Motor neuron (in vitro differentiated cells): ENCODE measurements at regions not wholly inside any gene's neighbourhood (a gene's known extent, or its start where the extent isn't known, plus 50 kb on each side); places are given as distances from the start of the nearest gene placed in this dataset.
"Not testable (repeated sequence)": the region's sequence is repeated elsewhere in the genome, so short reads cannot be mapped to it uniquely, and the experiment has no call there.

Experiments used
- ATAC-seq, 8 experiments: fragments of 200-7000 bp; cut with Tn5 transposase; replicated peaks in 6 of 8; 2 replicates each; pipeline ENCODE4 v1.8.0; 2021; ENCODE audit warnings: mild to moderate bottlenecking in 8 of 8, moderate library complexity in 8 of 8
- H3K27ac ChIP-seq, 2 donors: fragments of 250-450 bp; sonication (Bioruptor Pico); 2 replicates each; pipeline ENCODE4 v1.9.0; 2021; ENCODE audit warnings: antibody characterized with exemption in 2 of 2, mild to moderate bottlenecking in 2 of 2, moderate library complexity in 1 of 2
- H3K4me1 ChIP-seq, 2 donors: fragments of 250-450 bp; sonication (Bioruptor Pico); replicated peaks in 1 of 2; 2 replicates each; pipeline ENCODE4 v1.6.1; 2021; ENCODE audit warnings: antibody characterized with exemption in 2 of 2, mild to moderate bottlenecking in 2 of 2, moderate library complexity in 1 of 2
- H3K4me3 ChIP-seq, 5 donors: fragments of 250-450 bp; sonication (Bioruptor Pico); 2 replicates each; pipeline ENCODE4 v1.9.0; 2021; ENCODE audit warnings: antibody characterized with exemption in 5 of 5, mild to moderate bottlenecking in 5 of 5, moderate library complexity in 4 of 5
- WGBS, 10 experiments: fragments of 450-650 bp; shearing (Covaris generic); methylation state at CpG; one replicate each; pipeline ENCODE4 v1.0.0; 2022; 5-methylcytosine and 5-hydroxymethylcytosine counted together
- in situ Hi-C, 9 experiments: fragments of 400-800 bp; cut with MboI; loops; one replicate each; pipeline ENCODE4 v1.15.0; 2021; ENCODE audit warnings: low sequenced_read_pairs in 9 of 9, low pct_unique_long_range_greater_than_20kb in 2 of 9; ENCODE audit not compliant: unreplicated experiment in 9 of 9

- Histone ChIP-seq H3K27ac (peak overlapping the region in 1 of 2 donors; percentile 58), H3K4me1 (peaks cover 27 to 28% of the 10 kb centered on the region in 2 donors), H3K4me3 (no peak overlapping the region)
- peak in 5 of 8 experiments; percentile 22 to 51 (median 48) for ATAC-seq
- in situ Hi-C loops = no loop called here
- 0 to 100% (median 93%) methylated on average over 1 to 11 of the region's 13 CpGs; no CpG with 5 or more reads in 3 of the 10 experiments for WGBS, 10 experiments
These were observed 77.4 kb upstream of the PCDH8 start for GRCh38 chr13:52925775-52926285.

DNA sequence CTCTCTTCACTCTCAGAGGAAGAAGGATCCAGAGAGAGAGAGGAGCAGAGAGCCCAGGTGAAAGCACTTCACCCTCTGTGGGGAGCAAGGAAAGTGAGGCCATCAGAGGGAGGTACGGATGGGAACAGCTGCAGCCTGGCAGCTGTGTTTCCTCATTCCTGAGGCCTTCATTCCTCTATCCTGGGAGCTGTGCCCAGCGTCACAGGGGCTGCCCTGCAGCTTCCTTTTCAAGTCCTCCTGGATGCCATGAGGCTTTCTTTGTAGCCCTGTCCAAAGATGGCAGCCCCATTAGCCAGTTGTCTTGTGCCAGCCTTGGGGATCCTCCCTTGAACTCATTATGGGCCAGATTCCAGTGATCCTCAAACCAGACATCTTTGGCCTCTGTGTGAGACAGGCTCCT is 76.8 kb upstream of the PCDH8 start:
- WGBS, 10 experiments = 83 to 100% methylated on average over 1 of the region's 2 CpGs; no CpG with 5 or more reads in 8 of the 10 experiments
- peak in 2 of 8 experiments; percentile 44 to 84 for ATAC-seq
- H3K4me1 ChIP-seq = peaks cover 22 to 23% of the 10 kb centered on the region in 2 donors
- in situ Hi-C loops = no loop called here
- H3K27ac ChIP-seq = no peak overlapping the region
- no peak overlapping the region for H3K4me3 ChIP-seq

- no peak overlapping the region for H3K27ac ChIP-seq
- in situ Hi-C loops = no loop called here
- H3K4me1 ChIP-seq = peaks cover 17 to 22% of the 10 kb centered on the region in 2 donors
- peak in 6 of 8 experiments; percentile 58 to 64 (median 60) for ATAC-seq
- no peak overlapping the region for H3K4me3 ChIP-seq
- 28 to 94% (median 70%) methylated on average over 1 to 9 of the region's 10 CpGs for WGBS, 10 experiments
These were observed 76.1 kb upstream of the PCDH8 start for GRCh38 chr13:52924289-52925148.

GRCh38 chr13:52922961-52923360 is 74.5 kb upstream of the PCDH8 start:
- ATAC-seq = no peak
- WGBS, 10 experiments = 0 to 89% (median 60%) methylated on average over 1 of the region's 1 CpG; no CpG with 5 or more reads in 5 of the 10 experiments
- Histone ChIP-seq H3K27ac (no peak overlapping the region), H3K4me1 (peaks cover 17 to 22% of the 10 kb centered on the region in 2 donors), H3K4me3 (no peak overlapping the region)
- in situ Hi-C loops = no loop called here

- Histone ChIP-seq H3K27ac (no peak overlapping the region), H3K4me3 (no peak overlapping the region), H3K4me1 (peaks cover 16 to 22% of the 10 kb centered on the region in 2 donors)
- no peak for ATAC-seq
- in situ Hi-C loops = no loop called here
- 0 to 100% (median 55%) methylated on average over 1 to 3 of the region's 3 CpGs; no CpG with 5 or more reads in 2 of the 10 experiments for WGBS, 10 experiments
These were observed 72.8 kb upstream of the PCDH8 start for GRCh38 chr13:52921194-52921593.

- H3K27ac ChIP-seq = no peak overlapping the region
- in situ Hi-C loops = no loop called here
- no peak overlapping the region for H3K4me3 ChIP-seq
- ATAC-seq = no peak
- H3K4me1 ChIP-seq = no peaks in the 10 kb centered on the region
These were observed 68.1 kb upstream of the PCDH8 start for GRCh38 chr13:52916486-52916990.

DNA sequence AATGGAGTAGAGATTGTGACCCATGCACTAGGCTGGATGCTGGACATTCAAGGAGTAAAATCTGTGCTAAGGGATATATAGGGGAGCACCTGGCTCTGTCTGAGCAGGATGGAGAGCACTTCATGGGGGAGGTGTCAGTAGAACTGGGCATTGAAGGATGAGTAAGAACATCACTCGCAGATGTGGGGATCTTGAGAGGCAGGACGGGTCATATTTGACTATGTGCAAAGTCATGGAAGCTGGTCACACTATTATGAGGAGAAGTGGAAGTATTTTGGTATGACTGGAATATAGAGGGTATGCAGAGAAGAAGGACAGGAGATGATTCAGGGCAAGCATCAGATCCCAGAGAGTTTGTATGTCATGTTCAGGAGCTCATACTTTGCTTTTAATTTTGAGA is 62.9 kb upstream of the PCDH8 start:
- in situ Hi-C loops = no loop called here
- Histone ChIP-seq H3K4me1 (peaks cover 4 to 6% of the 10 kb centered on the region in 2 donors), H3K4me3 (no peak overlapping the region), H3K27ac (no peak overlapping the region)
- no peak for ATAC-seq
- 0 to 100% (median 97%) methylated on average over 1 to 2 of the region's 2 CpGs; no CpG with 5 or more reads in 2 of the 10 experiments for WGBS, 10 experiments

DNA sequence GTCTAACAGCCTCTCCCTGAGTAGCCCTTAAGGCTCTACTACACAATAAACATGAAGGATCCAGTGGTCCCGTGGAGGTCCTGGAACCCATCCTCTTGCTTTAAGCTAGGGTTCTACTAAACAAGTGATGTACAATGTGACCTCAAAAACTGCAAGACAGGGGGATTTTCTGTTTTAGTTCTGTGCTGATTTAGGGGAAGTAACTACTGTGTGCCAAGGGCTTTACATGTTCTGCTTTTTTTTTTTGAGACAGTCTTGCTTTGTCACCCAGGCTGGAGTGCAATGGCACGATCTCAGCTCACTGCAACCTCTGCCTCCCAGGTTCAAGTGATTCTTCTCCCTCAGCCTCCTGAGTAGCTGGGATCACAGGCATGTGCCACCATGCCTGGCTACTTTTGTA is 61.9 kb upstream of the PCDH8 start:
- in situ Hi-C loops, H3K4me3 ChIP-seq, ATAC-seq, H3K27ac ChIP-seq: not testable (repeated sequence)
- H3K4me1 ChIP-seq = peaks cover 14 to 16% of the 10 kb centered on the region in 2 donors
- WGBS, 10 experiments = 0 to 100% (median 20%) methylated on average over 1 of the region's 2 CpGs; no CpG with 5 or more reads in 7 of the 10 experiments

- ATAC-seq = peak in 4 of 8 experiments; percentile 13 to 65 (median 49)
- Histone ChIP-seq H3K27ac (no peak overlapping the region), H3K4me3 (no peak overlapping the region), H3K4me1 (peaks cover 24 to 50% of the 10 kb centered on the region in 2 donors)
- 61 to 90% (median 69%) methylated on average over 2 to 8 of the region's 20 CpGs; no CpG with 5 or more reads in 4 of the 10 experiments for WGBS, 10 experiments
- in situ Hi-C loops = no loop called here
These were observed 57.9 kb upstream of the PCDH8 start for GRCh38 chr13:52906122-52906903.

GRCh38 chr13:52905701-52906100 is 57.3 kb upstream of the PCDH8 start:
- Histone ChIP-seq H3K4me3 (no peak overlapping the region), H3K4me1 (peaks cover 24 to 50% of the 10 kb centered on the region in 2 donors)

DNA sequence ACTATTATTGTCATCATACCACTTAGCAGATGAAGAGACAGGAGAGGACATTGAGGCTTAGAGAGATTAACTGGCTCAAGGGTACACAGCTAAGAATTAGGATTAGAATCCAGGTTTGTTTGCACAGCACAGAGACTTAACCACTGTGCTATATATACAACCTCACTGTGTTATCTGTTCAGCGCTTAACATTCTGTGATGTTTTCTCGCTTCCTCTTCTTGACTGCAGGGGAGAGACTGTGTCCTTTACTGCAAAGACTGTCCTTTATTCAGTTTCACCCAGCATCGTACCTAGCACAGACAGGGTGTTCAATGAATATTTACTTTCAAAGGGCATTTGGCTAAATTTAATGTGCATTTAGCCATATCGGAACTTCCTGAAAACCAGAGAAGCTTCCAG is 54.9 kb upstream of the PCDH8 start:
- no peak overlapping the region for H3K4me3 ChIP-seq
- in situ Hi-C loops = no loop called here
- peaks cover 24 to 56% of the 10 kb centered on the region in 2 donors for H3K4me1 ChIP-seq
- ATAC-seq = no peak
- no peak overlapping the region for H3K27ac ChIP-seq
- WGBS, 10 experiments = 0 to 100% (median 40%) methylated on average over 1 to 4 of the region's 4 CpGs; no CpG with 5 or more reads in 1 of the 10 experiments

More at GRCh38 chr13:52905701-52906100, 57.3 kb upstream of the PCDH8 start:
- peak in 4 of 8 experiments; percentile 9 to 76 (median 48) for ATAC-seq
- WGBS, 10 experiments = 0 to 29% (median 14%) methylated on average over 1 of the region's 1 CpG; no CpG with 5 or more reads in 5 of the 10 experiments
- in situ Hi-C loops = no loop called here
- H3K27ac ChIP-seq = no peak overlapping the region

- 20 to 100% (median 96%) methylated on average over 1 to 5 of the region's 5 CpGs; no CpG with 5 or more reads in 2 of the 10 experiments for WGBS, 10 experiments
- Histone ChIP-seq H3K4me1 (peaks cover 25 to 47% of the 10 kb centered on the region in 2 donors), H3K27ac (no peak overlapping the region), H3K4me3 (no peak overlapping the region)
- ATAC-seq = peak in 1 of 8 experiments; percentile 13
- in situ Hi-C loops = no loop called here
These were observed 50.8 kb upstream of the PCDH8 start for GRCh38 chr13:52899206-52899605.
